Stomach (tissue), 8 donors: ENCODE measurements at regions not wholly inside any gene's neighbourhood (a gene's known extent, or its start where the extent isn't known, plus 50 kb on each side); places are given as distances from the start of the nearest gene placed in this dataset.

Experiments
- DNase-seq, 2 donors: peaks; one replicate each; pipeline versions ENCODE4 v3.0.0 to v3.0.0-alpha.2; 2013 to 2019
- H3K27ac ChIP-seq, 5 donors: fragments of 200-600 bp in 4 of 5; sonication (generic) in 4 of 5; one replicate each; pipeline ENCODE4 v1.5.1; 2013 to 2019; ENCODE audit warnings: mild to moderate bottlenecking in 1 of 5, moderate library complexity in 1 of 5
- H3K27me3 ChIP-seq, 3 donors: fragments of 200-600 bp; sonication (generic); one replicate each; pipeline ENCODE4 v1.5.1; 2017 to 2019; ENCODE audit warnings: mixed run types in 1 of 3
- H3K36me3 ChIP-seq, 4 donors: fragments of 200-600 bp; sonication (generic); 1 replicate in 3 of 4; 2 replicates in 1 of 4; pipeline ENCODE4 v1.5.1; 2016 to 2019
- H3K4me1 ChIP-seq, 4 donors: fragments of 200-600 bp; sonication (generic); one replicate each; pipeline ENCODE4 v1.5.1; 2016 to 2019
- H3K4me3 ChIP-seq, 4 donors: fragments of 200-600 bp; sonication (generic) in 3 of 4; one replicate each; pipeline ENCODE4 v1.5.1; 2016 to 2019; ENCODE audit warnings: mild to moderate bottlenecking in 1 of 4
- H3K9me3 ChIP-seq, 4 donors: fragments of 200-600 bp; sonication (generic); one replicate each; pipeline ENCODE4 v1.5.1; 2016 to 2019
- CTCF ChIP-seq, 7 experiments: fragments of 450-650 bp in 4 of 7; fragments of 200-600 bp in 3 of 7; sonication (generic) in 3 of 7; IDR thresholded peaks; one replicate each; pipeline ENCODE4 v1.5.1; 2016 to 2019; ENCODE audit warnings: antibody characterized with exemption in 7 of 7, control low read depth in 2 of 7, mild to moderate bottlenecking in 1 of 7
- EP300 ChIP-seq: sonication (generic); formaldehyde crosslinking; IDR thresholded peaks from one replicate; pipeline ENCODE4 v1.6.1; 2017; ENCODE audit warnings: antibody characterized with exemption
- POLR2A ChIP-seq, 4 donors: fragments of 450-650 bp; IDR thresholded peaks; one replicate each; pipeline ENCODE4 v1.6.1; 2016; ENCODE audit warnings: antibody characterized with exemption in 4 of 4, control low read depth in 2 of 4, mild to moderate bottlenecking in 1 of 4, moderate library complexity in 1 of 4
- POLR2AphosphoS5 ChIP-seq, 3 donors: sonication (generic); formaldehyde crosslinking; IDR thresholded peaks; one replicate each; pipeline ENCODE4 v1.6.1; 2016; ENCODE audit warnings: antibody characterized with exemption in 3 of 3
- WGBS, 5 donors: extraction: QIAGEN DNeasy Blood & Tissue Kit in 3 of 5; methylation state at CpG; one replicate each; pipeline versions ENCODE4 v1.1.5 to v1.1.7; 2013 to 2018; 5-methylcytosine and 5-hydroxymethylcytosine counted together
- intact Hi-C: fragments of 100-400 bp; cut with DNase I; formaldehyde crosslinking; loops from one replicate; pipeline ENCODE4 v1.15.1; 2023; ENCODE audit warnings: low total_unique reads
- donor health status: healthy with polysubstance abuse.
- donor health status: Bipolar disorder and iron deficiency.
- donor health status: healthy.

GRCh38 chr18:53682796-53683195 is 541.7 kb downstream of the MBD2 start:
- H3K27me3 ChIP-seq = no peaks in the 10 kb centered on the region
- no peaks in the 10 kb centered on the region for H3K4me1 ChIP-seq
- no peak overlapping the region for H3K27ac ChIP-seq
- intact Hi-C loops = no loop called here
- H3K9me3 ChIP-seq = no peaks in the 10 kb centered on the region
- 43 to 65% (median 58%) methylated on average over 2 of the region's 2 CpGs for WGBS, 5 donors
- TF ChIP-seq CTCF (IDR thresholded peaks at IDR 0.05) = no peak
- TF ChIP-seq EP300 = no peak
- TF ChIP-seq POLR2A (IDR thresholded peaks at IDR 0.05) = no peak
- no peak for TF ChIP-seq POLR2AphosphoS5 (IDR thresholded peaks at IDR 0.05)
- no peak for DNase-seq
- H3K4me3 ChIP-seq = no peak overlapping the region
- H3K36me3 ChIP-seq = no peaks in the 10 kb centered on the region

DNA sequence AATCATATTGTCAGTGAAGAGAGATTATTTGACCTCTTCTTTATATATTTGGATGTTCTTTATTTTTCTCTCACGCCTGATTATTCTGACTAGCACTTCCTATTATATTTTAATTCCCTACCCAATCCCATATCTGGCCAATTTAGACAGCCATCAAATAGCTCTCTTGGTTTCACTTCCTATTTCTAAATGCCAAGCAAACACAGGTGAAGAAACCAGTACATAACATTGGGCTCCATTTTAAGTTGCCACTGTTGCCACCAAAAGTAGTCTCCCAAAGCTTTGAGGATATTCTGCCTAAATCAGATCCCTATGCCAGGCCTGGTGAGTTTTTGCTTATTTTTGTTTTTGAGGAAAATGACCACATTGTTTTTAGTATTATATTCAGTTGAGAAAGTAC is 547.0 kb downstream of the MBD2 start:
- no peaks in the 10 kb centered on the region for H3K27me3 ChIP-seq
- H3K4me3 ChIP-seq = no peak overlapping the region
- H3K36me3 ChIP-seq = no peaks in the 10 kb centered on the region
- intact Hi-C loops = no loop called here
- peaks cover 0 to 9% (median 2%) of the 10 kb centered on the region in 4 donors for H3K9me3 ChIP-seq
- no peak overlapping the region for H3K27ac ChIP-seq
- no peaks in the 10 kb centered on the region for H3K4me1 ChIP-seq
- DNase-seq = no peak
- TF ChIP-seq EP300 (no peak), POLR2AphosphoS5 (IDR thresholded peaks at IDR 0.05) (no peak), POLR2A (IDR thresholded peaks at IDR 0.05) (no peak), CTCF (IDR thresholded peaks at IDR 0.05) (no peak)
- 75 to 100% (median 89%) methylated on average over 1 of the region's 1 CpG for WGBS, 5 donors

- WGBS, 5 donors = 76 to 90% (median 82%) methylated on average over 4 of the region's 4 CpGs
- Histone ChIP-seq H3K36me3 (no peaks in the 10 kb centered on the region), H3K27me3 (no peaks in the 10 kb centered on the region), H3K9me3 (peaks cover 0 to 24% (median 0%) of the 10 kb centered on the region in 4 donors), H3K4me3 (no peak overlapping the region), H3K4me1 (no peaks in the 10 kb centered on the region), H3K27ac (no peak overlapping the region)
- TF ChIP-seq POLR2AphosphoS5 (IDR thresholded peaks at IDR 0.05) (no peak), EP300 (no peak), CTCF (IDR thresholded peaks at IDR 0.05) (no peak), POLR2A (IDR thresholded peaks at IDR 0.05) (no peak)
- no peak for DNase-seq
- intact Hi-C loops = no loop called here
Measured at GRCh38 chr18:53665701-53666100, 558.8 kb downstream of the MBD2 start.

- intact Hi-C loops = no loop called here
- H3K4me3 ChIP-seq = no peak overlapping the region
- no peak overlapping the region for H3K27ac ChIP-seq
- no peak for TF ChIP-seq CTCF (IDR thresholded peaks at IDR 0.05)
- no peak for TF ChIP-seq EP300
- TF ChIP-seq POLR2A (IDR thresholded peaks at IDR 0.05) = no peak
- no peak for TF ChIP-seq POLR2AphosphoS5 (IDR thresholded peaks at IDR 0.05)
- H3K9me3 ChIP-seq = peaks cover 0 to 19% (median 0%) of the 10 kb centered on the region in 4 donors
- no peaks in the 10 kb centered on the region for H3K27me3 ChIP-seq
- DNase-seq = no peak
- H3K36me3 ChIP-seq = no peaks in the 10 kb centered on the region
- no peaks in the 10 kb centered on the region for H3K4me1 ChIP-seq
Measured at GRCh38 chr18:53664575-53664974, 559.9 kb downstream of the MBD2 start.
